ENCODE measurements at regions not wholly inside any gene's neighbourhood (a gene's known extent, or its start where the extent isn't known, plus 50 kb on each side); places are given as distances from the start of the nearest gene placed in this dataset.

GRCh38 chr7:90078921-90079320 is 75.3 kb upstream of the STEAP1 start:
- ATAC-seq, result no peak
- no peak for DNase-seq

GRCh38 chr7:90081621-90082020 is 72.6 kb upstream of the STEAP1 start:
- DNase-seq (no peak), ATAC-seq (no peak)

DNA sequence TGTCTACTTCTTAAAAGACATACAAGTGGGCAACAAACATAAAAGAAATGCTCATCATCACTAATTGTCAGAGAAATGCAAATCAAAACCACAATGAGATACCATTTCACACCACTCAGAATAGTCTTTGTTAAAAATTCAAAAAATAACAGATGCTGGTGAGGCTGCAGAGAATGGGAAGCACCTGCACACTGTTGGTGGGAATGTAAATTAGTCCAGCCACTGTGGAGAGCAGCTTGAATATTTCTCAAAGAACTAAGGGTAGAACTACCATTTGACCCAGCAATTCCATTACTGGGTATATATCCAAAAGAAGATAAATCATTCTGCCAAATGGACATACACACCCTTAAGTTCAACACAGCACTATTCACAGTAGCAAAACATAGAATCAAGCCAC is 61.8 kb upstream of the STEAP1 start:
- DNase-seq (no peak), ATAC-seq (no peak)

DNA sequence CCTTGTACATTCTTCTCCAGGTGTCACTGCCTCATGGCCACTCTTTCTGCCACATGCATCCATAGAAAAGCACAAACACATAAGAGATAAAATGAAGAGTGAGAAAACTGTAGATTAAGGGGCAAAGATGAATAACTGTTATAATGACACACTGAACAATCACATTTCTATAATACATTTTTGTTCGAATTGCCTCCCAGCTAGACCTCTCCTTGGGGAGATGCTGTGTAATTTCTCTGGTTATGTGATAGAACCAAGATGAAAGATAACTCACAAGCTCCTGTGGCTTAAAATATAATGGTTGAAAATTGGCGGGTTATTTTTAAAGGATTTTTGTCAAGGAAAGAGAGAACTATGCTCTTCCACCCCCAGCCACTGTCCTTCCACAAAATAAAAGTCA is 60.2 kb upstream of the STEAP1 start:
- ATAC-seq (no peak), DNase-seq (no peak)
